Small intestine (tissue), 7 donors: ENCODE measurements at regions not wholly inside any gene's neighbourhood (a gene's known extent, or its start where the extent isn't known, plus 50 kb on each side); places are given as distances from the start of the nearest gene placed in this dataset.

Experiments
- DNase-seq, 2 donors: peaks; one replicate each; pipeline versions ENCODE4 v3.0.0 to v3.0.0-alpha.2; 2013
- FAIRE-seq: peaks from 2 replicates; lab custom pipeline; 2012; peaks lifted over from hg19 to GRCh38; lab: Jason Lieb, UNC
- H3K27ac ChIP-seq, 3 donors: one replicate each; pipeline ENCODE4 v1.5.1; 2013; ENCODE audit warnings: low read length in 2 of 3, mild to moderate bottlenecking in 2 of 3, control low read depth in 1 of 3, inconsistent platforms in 1 of 3, low read depth in 1 of 3, moderate library complexity in 1 of 3
- H3K27me3 ChIP-seq, 3 donors: one replicate each; pipeline ENCODE4 v1.6.1; 2013; ENCODE audit warnings: low read length in 3 of 3, inconsistent platforms in 1 of 3; ENCODE audit not compliant: control insufficient read depth in 3 of 3, insufficient read depth in 3 of 3
- H3K36me3 ChIP-seq, 3 donors: one replicate each; pipeline ENCODE4 v1.6.1; 2013; ENCODE audit warnings: low read length in 3 of 3, inconsistent platforms in 1 of 3, low read depth in 1 of 3, mild to moderate bottlenecking in 1 of 3, moderate library complexity in 1 of 3; ENCODE audit not compliant: control insufficient read depth in 3 of 3, insufficient read depth in 2 of 3
- H3K4me1 ChIP-seq, 3 donors: one replicate each; pipeline ENCODE4 v1.6.1; 2013; ENCODE audit warnings: low read length in 2 of 3, inconsistent platforms in 1 of 3, low read depth in 1 of 3, mild to moderate bottlenecking in 1 of 3, moderate library complexity in 1 of 3; ENCODE audit not compliant: control insufficient read depth in 3 of 3, insufficient read depth in 2 of 3
- H3K4me3 ChIP-seq, 3 donors: one replicate each; pipeline ENCODE4 v1.5.1; 2013; ENCODE audit warnings: low read length in 3 of 3, control low read depth in 1 of 3, inconsistent platforms in 1 of 3, low read depth in 1 of 3, mild to moderate bottlenecking in 1 of 3, moderate library complexity in 1 of 3
- H3K9me3 ChIP-seq, 2 donors: one replicate each; pipeline ENCODE4 v1.6.1; 2013; ENCODE audit warnings: low read depth in 1 of 2, low read length in 1 of 2; ENCODE audit not compliant: control insufficient read depth in 2 of 2, insufficient read depth in 1 of 2
- WGBS, 3 donors: extraction: QIAGEN DNeasy Blood & Tissue Kit; methylation state at CpG; one replicate each; pipeline ENCODE4 v1.1.7; 2013; 5-methylcytosine and 5-hydroxymethylcytosine counted together
- donor health status: healthy with polysubstance abuse.
- donor health status: control.
- donor health status: control.
- donor health status: Bipolar disorder and iron deficiency.
- donor health status: healthy.

- Histone ChIP-seq H3K36me3 (no peaks in the 10 kb centered on the region), H3K27ac (peak overlapping the region in 1 of 3 donors; percentile 34), H3K9me3 (no peaks in the 10 kb centered on the region), H3K4me3 (no peak overlapping the region), H3K4me1 (peaks cover 0 to 24% (median 2%) of the 10 kb centered on the region in 3 donors), H3K27me3 (no peaks in the 10 kb centered on the region)
- 24 to 54% (median 37%) methylated on average over 13 of the region's 13 CpGs for WGBS, 3 donors
- no peak for FAIRE-seq
- DNase-seq: peak; percentile 50 to 90
Observed at GRCh38 chr1:228902781-228903433, 167.6 kb downstream of the RHOU start.

GRCh38 chr1:228903434-228904071 lies 168.3 kb downstream of the RHOU start:
- Histone ChIP-seq H3K36me3 (no peaks in the 10 kb centered on the region), H3K4me3 (no peak overlapping the region), H3K9me3 (no peaks in the 10 kb centered on the region), H3K27me3 (no peaks in the 10 kb centered on the region), H3K4me1 (peaks cover 0 to 21% (median 2%) of the 10 kb centered on the region in 3 donors), H3K27ac (peak overlapping the region in 1 of 3 donors; percentile 34)
- peak in 1 of 2 donors; percentile 27 for DNase-seq
- no peak for FAIRE-seq
- WGBS, 3 donors: 26 to 59% (median 52%) methylated on average over 9 of the region's 9 CpGs

DNA sequence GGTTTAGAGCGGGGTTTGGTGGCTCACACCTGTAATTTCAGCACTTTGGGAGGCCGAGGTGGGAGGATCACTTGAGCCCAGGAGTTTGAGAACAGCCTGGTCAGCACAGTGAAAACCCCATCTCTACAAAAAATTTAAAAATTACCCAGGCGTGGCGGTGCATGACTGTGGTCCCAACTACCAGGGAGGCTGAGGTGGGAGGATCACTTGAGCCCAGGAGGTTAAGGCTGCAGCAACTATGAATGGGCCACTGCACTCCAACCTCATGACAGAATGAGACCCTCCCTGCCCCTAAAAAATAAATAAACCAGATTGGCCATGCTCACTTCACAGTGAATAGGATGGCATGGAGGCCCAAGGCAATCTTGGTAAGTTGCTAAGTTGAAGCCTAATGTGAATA lies 168.9 kb downstream of the RHOU start:
- Histone ChIP-seq H3K27ac (no peak overlapping the region), H3K27me3 (no peaks in the 10 kb centered on the region)
- 88 to 97% (median 93%) methylated on average over 4 of the region's 4 CpGs for WGBS, 3 donors

DNA sequence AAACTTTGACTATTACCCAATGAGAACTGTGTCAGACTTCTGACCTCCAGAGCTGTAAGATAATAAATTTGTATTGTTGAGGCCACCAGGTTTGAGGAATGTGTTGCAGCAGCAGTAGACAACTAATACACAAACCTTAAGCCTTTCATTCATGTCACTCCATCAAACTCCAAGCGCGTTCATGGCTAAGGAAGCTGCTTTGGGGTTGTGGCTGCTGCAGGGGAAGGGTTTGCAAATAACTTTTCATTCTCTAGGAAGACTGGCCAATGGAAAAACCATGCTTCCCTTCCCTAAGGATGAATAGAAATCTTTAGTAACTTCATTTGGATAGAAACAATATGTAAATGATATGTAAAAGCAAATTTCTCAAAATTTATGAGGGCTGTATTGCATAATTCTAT lies 170.4 kb downstream of the RHOU start:
- no peak overlapping the region for H3K27ac ChIP-seq
- FAIRE-seq (no peak), DNase-seq (no peak)
- no peak overlapping the region for H3K4me3 ChIP-seq
- H3K9me3 ChIP-seq: no peaks in the 10 kb centered on the region
- 93 to 100% (median 97%) methylated on average over 2 of the region's 2 CpGs for WGBS, 3 donors
- no peaks in the 10 kb centered on the region for H3K27me3 ChIP-seq
- H3K4me1 ChIP-seq: peaks cover 0 to 4% (median 2%) of the 10 kb centered on the region in 3 donors
- H3K36me3 ChIP-seq: no peaks in the 10 kb centered on the region

More for the DNA sequence above, 168.9 kb downstream of the RHOU start:
- FAIRE-seq (no peak), DNase-seq (no peak)
- Histone ChIP-seq H3K36me3 (no peaks in the 10 kb centered on the region), H3K9me3 (no peaks in the 10 kb centered on the region), H3K4me1 (peaks cover 0 to 15% (median 2%) of the 10 kb centered on the region in 3 donors), H3K4me3 (no peak overlapping the region)

DNA sequence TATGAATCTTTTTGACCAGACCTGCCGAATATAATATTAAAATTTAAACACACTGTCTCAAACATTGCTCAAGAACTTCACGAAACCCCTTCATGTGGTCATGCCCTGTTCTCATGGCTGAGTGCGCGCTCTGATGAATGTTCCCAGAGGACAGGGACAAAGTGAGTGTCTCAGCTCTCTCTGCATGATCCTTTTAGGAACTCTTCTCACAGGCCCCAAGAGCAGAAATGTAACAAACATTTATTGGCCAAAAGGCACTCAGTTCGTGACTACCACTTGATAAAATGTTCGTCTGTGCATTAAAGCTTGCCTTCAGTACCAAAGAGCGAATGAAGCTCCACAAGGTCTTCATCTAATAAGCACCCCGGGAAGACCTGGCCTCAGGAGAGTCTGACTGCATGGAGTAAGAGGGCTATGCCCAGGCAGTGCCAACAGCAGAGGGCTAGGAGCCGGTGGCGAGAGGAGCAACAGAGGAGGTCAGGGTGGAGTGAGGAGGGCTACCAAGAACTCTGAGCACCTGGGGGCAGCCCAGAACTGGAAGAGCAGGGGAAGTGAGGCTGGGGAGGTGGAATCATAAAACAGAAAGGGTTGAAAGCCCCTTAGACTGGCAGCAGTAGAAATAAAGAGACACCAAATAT lies 171.1 kb downstream of the RHOU start:
- Histone ChIP-seq H3K27me3 (no peaks in the 10 kb centered on the region), H3K27ac (no peak overlapping the region), H3K36me3 (no peaks in the 10 kb centered on the region), H3K4me3 (no peak overlapping the region), H3K9me3 (no peaks in the 10 kb centered on the region), H3K4me1 (peaks cover 0 to 4% (median 2%) of the 10 kb centered on the region in 3 donors)
- DNase-seq (no peak), FAIRE-seq (no peak)
- WGBS, 3 donors: 94 to 95% (median 95%) methylated on average over 10 of the region's 10 CpGs

- DNase-seq (no peak), FAIRE-seq (no peak)
- H3K4me1 ChIP-seq: no peaks in the 10 kb centered on the region
- 78 to 88% (median 81%) methylated on average over 14 of the region's 14 CpGs for WGBS, 3 donors
- H3K4me3 ChIP-seq: no peak overlapping the region
- H3K9me3 ChIP-seq: peaks cover 0 to 5% of the 10 kb centered on the region in 2 donors
- no peaks in the 10 kb centered on the region for H3K36me3 ChIP-seq
- H3K27ac ChIP-seq: no peak overlapping the region
- no peaks in the 10 kb centered on the region for H3K27me3 ChIP-seq
Observed at GRCh38 chr1:228911225-228912210, 176.2 kb downstream of the RHOU start.

DNA sequence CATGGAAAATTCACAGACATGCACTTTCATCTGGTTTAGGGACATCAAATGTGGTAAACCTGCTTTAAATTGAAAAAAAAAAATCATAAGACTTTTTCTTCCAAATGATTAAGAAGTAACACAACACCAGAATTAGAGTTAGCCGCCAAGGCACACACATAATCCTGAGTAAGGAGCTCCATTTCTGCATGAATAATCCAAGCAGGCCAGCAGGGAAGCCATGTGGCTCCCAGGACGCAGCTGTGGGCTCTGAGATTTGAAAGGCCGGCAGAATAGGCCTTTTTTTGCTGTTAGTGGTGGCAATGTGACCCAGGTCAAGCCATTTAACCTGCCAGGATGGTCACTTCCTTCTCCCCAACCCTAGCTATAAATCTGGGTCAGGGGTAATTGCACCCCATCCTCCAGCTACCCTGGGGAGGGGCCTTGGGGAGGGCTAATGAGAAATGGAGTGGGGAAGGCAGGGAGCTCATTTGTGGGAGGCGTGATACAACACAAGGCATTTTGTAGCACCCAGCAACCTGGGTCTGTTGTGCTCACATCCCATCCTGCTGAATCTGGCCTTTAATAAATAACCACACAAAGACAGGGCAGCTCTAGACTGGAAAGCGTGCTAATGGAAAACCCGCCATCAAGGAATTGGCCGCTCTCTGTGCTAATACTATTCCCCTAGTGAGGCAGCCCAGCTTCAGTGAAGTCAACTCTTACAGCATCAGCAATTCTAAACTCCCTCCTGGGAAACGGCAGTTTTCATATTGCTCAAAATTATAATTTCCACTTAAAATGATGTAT lies 178.5 kb downstream of the RHOU start:
- 93 to 96% (median 94%) methylated on average over 8 of the region's 8 CpGs for WGBS, 3 donors
- Histone ChIP-seq H3K4me1 (no peaks in the 10 kb centered on the region), H3K36me3 (no peaks in the 10 kb centered on the region), H3K9me3 (peaks cover 0 to 5% of the 10 kb centered on the region in 2 donors), H3K27me3 (no peaks in the 10 kb centered on the region), H3K4me3 (no peak overlapping the region), H3K27ac (no peak overlapping the region)
- FAIRE-seq (no peak), DNase-seq (no peak)
